ENCODE measurements at regions not wholly inside any gene's neighbourhood (a gene's known extent, or its start where the extent isn't known, plus 50 kb on each side); places are given as distances from the start of the nearest gene placed in this dataset.

GRCh38 chr3:102024270-102024904 lies 175.1 kb downstream of the NFKBIZ start:
- TF ChIP-seq CTCF (IDR thresholded peaks at IDR 0.05; ENCODE audit: control insufficient read depth, extremely low read depth, insufficient read depth) = no peak
- no peak for DNase-seq (ENCODE audit: low read depth)
- H3K4me3 ChIP-seq (ENCODE audit: low read depth, low read length) = no peak overlapping the region

DNA sequence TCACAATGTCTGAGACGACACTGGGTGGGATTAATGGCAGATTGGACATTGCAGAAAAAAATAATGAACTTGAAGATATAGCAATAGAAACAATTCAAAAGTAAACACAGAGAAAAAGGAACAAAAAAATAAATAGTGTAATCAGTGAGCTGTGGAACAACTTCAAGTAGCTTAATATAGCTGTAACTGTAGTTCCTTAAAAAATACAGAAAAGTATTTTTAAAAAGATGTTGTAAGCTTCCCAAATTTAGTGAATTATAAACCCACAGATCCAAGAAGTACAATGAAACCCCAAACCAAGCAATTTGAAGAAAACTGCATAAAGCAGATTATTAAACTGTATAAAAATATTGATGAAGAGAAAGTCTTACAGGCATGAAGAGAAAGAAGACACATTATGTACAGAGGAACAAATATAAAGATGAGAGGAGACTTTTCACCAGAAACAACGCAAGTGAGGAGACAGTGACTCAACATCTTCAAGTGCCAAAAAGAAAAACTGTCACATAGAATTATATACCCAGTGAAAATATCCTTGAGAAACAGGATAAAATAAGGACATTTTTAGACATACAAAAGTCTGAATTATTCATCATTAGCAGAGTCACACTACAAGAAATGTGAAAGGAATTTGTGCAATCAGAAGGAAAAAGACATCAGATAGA lies 176.4 kb downstream of the NFKBIZ start:
- no peak overlapping the region for H3K4me3 ChIP-seq (ENCODE audit: low read depth, low read length)
- DNase-seq (ENCODE audit: low read depth) = no peak
- no peak for TF ChIP-seq CTCF (IDR thresholded peaks at IDR 0.05; ENCODE audit: control insufficient read depth, extremely low read depth, insufficient read depth)

DNA sequence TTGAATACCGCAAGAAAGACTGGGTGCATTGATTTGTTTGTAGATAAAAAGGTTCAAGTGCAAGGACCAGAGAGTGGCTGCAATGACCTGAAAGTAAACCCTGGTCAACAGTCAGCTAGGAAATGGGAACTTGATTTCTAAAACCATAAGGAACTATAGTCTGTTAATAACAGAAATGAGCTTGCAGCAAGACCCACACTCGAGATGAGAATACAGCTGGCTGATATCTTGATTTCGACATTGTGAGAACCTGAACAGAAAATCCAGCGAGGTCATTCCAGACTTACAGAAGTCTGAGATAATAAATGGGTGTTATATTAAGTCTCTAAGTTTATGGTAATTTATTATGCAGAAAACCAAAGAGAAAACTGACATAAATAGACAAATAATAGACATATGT lies 177.3 kb downstream of the NFKBIZ start:
- no peak for DNase-seq (ENCODE audit: low read depth)
- H3K4me3 ChIP-seq (ENCODE audit: low read depth, low read length) = no peak overlapping the region
- TF ChIP-seq CTCF (IDR thresholded peaks at IDR 0.05; ENCODE audit: control insufficient read depth, extremely low read depth, insufficient read depth) = no peak

- no peak for TF ChIP-seq CTCF (IDR thresholded peaks at IDR 0.05; ENCODE audit: control insufficient read depth, extremely low read depth, insufficient read depth)
- H3K4me3 ChIP-seq (ENCODE audit: low read depth, low read length) = no peak overlapping the region
- DNase-seq (ENCODE audit: low read depth) = no peak
Measured at GRCh38 chr3:102030661-102031060, 181.3 kb downstream of the NFKBIZ start.

- no peak overlapping the region for H3K4me3 ChIP-seq (ENCODE audit: low read depth, low read length)
- no peak for DNase-seq (ENCODE audit: low read depth)
- no peak for TF ChIP-seq CTCF (IDR thresholded peaks at IDR 0.05; ENCODE audit: control insufficient read depth, extremely low read depth, insufficient read depth)
Measured at GRCh38 chr3:102031834-102032233, 182.5 kb downstream of the NFKBIZ start.

- TF ChIP-seq CTCF (IDR thresholded peaks at IDR 0.05; ENCODE audit: control insufficient read depth, extremely low read depth, insufficient read depth) = no peak
- H3K4me3 ChIP-seq (ENCODE audit: low read depth, low read length) = no peak overlapping the region
- DNase-seq (ENCODE audit: low read depth) = no peak
Measured at GRCh38 chr3:102032491-102033383, 183.4 kb downstream of the NFKBIZ start.
